H1 (cell line): ENCODE measurements at regions not wholly inside any gene's neighbourhood (a gene's known extent, or its start where the extent isn't known, plus 50 kb on each side); places are given as distances from the start of the nearest gene placed in this dataset.

Experiments used
- CEBPB ChIP-seq: IDR thresholded peaks from 2 replicates; pipeline ENCODE4 v1.6.1; 2012; ENCODE audit warnings: low read depth, low read length
- SP1 ChIP-seq: IDR thresholded peaks from 2 replicates; pipeline ENCODE4 v1.6.1; 2011; ENCODE audit warnings: low read depth, low read length
- TAF1 ChIP-seq: IDR thresholded peaks from 2 replicates; pipeline ENCODE4 v1.6.1; 2011; ENCODE audit warnings: mild to moderate bottlenecking, low read depth, low read length
- ZNF274 ChIP-seq: IDR thresholded peaks from 2 replicates; pipeline ENCODE4 v1.7.0; 2012; ENCODE audit warnings: low read length, borderline replicate concordance; ENCODE audit errors: extremely low read depth
- TF ChIP-seq, protein P1 (sequence below): IDR thresholded peaks from 2 replicates; pipeline ENCODE4 v1.6.1; 2011; ENCODE audit warnings: low read length, improper control_type of control experiment

DNA sequence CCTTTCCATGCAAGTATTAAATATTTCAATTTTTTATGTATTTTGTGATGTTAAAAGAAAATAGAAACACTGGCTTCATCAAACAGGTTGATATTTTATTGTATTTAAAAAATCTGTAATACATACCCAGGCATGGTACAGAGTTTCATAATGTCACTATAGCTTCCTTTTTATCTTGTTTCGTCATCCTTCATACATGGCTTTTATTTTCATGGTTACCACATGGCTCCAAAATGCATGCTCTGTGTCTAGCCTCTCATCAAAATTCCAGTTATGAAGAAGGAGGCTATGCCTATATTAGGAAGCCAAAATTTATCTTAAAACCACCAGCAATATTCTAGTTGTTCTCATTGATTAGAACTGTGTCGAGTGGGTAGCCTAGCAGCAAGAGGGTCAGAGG is 464.8 kb downstream of the BTG1 start (continued):
- TF ChIP-seq, protein P1, sequence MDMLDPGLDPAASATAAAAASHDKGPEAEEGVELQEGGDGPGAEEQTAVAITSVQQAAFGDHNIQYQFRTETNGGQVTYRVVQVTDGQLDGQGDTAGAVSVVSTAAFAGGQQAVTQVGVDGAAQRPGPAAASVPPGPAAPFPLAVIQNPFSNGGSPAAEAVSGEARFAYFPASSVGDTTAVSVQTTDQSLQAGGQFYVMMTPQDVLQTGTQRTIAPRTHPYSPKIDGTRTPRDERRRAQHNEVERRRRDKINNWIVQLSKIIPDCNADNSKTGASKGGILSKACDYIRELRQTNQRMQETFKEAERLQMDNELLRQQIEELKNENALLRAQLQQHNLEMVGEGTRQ, result no peak
- no peak for TF ChIP-seq SP1
- TF ChIP-seq CEBPB, result no peak
- no peak for TF ChIP-seq ZNF274
- TF ChIP-seq TAF1, result no peak
